Caco-2 (cell line): ENCODE measurements at regions not wholly inside any gene's neighbourhood (a gene's known extent, or its start where the extent isn't known, plus 50 kb on each side); places are given as distances from the start of the nearest gene placed in this dataset.

Experiments
- BruUV-seq: library from RNA; stranded (reverse); fragments of 400-500 nt; replicated peaks from 2 replicates; lab custom pipeline; 2021; lab: Mats Ljungman, UMichigan
- CTCF ChIA-PET: fragments of 300-600 bp; sonication (Branson Sonifier 250); formaldehyde crosslinking; loops from one replicate; lab custom pipeline; 2022; ENCODE audit warnings: antibody characterized with exemption; lab: Charles Lee
- POLR2A ChIA-PET: fragments of 300-600 bp; sonication (Branson Sonifier 250); formaldehyde crosslinking; loops from one replicate; lab custom pipeline; 2022; ENCODE audit warnings: antibody characterized with exemption; lab: Charles Lee
- DNase-seq, 2 experiments: peaks; one replicate each; pipeline versions ENCODE4 v3.0.0 to v3.0.0-alpha.2; 2020 to 2022
- H3K27me3 ChIP-seq: replicated peaks from 2 replicates; pipeline ENCODE4 v1.6.0; 2011; ENCODE audit warnings: low read length; ENCODE audit not compliant: control insufficient read depth, insufficient read depth
- H3K36me3 ChIP-seq: 2 replicates; pipeline ENCODE4 v1.5.1; 2011; ENCODE audit warnings: low read length; ENCODE audit not compliant: control insufficient read depth, insufficient read depth
- H3K4me1 ChIP-seq: fragments of 250-450 bp; sonication (Bioruptor Pico); 2 replicates; pipeline ENCODE4 v1.5.1; 2020; ENCODE audit warnings: mild to moderate bottlenecking
- H3K4me3 ChIP-seq: 2 replicates; pipeline ENCODE4 v1.5.1; 2011; ENCODE audit warnings: low read depth, mild to moderate bottlenecking, control low read depth, low read length
- H3K9me3 ChIP-seq: fragments of 250-450 bp; sonication (Bioruptor Pico); 2 replicates; pipeline ENCODE4 v1.5.1; 2020; ENCODE audit warnings: mild to moderate bottlenecking, moderate library complexity
- H3K27ac Mint-ChIP-seq: one replicate; pipeline ENCODE4 v1.8.0; 2022; ENCODE audit warnings: mixed read lengths; ENCODE audit not compliant: unreplicated experiment
- H3K27me3 Mint-ChIP-seq: one replicate; pipeline ENCODE4 v1.8.0; 2022; ENCODE audit warnings: mixed read lengths; ENCODE audit not compliant: insufficient read depth, unreplicated experiment
- H3K36me3 Mint-ChIP-seq: one replicate; pipeline ENCODE4 v1.8.0; 2022; ENCODE audit warnings: mild to moderate bottlenecking, mixed read lengths; ENCODE audit not compliant: insufficient read depth, unreplicated experiment
- H3K4me1 Mint-ChIP-seq: one replicate; pipeline ENCODE4 v1.8.0; 2022; ENCODE audit warnings: low read depth, mixed read lengths; ENCODE audit not compliant: unreplicated experiment
- H3K4me3 Mint-ChIP-seq: one replicate; pipeline ENCODE4 v1.8.0; 2022; ENCODE audit warnings: mild to moderate bottlenecking, moderate library complexity, mixed read lengths; ENCODE audit not compliant: unreplicated experiment
- H3K9me3 Mint-ChIP-seq: one replicate; pipeline ENCODE4 v1.8.0; 2022; ENCODE audit warnings: mixed read lengths; ENCODE audit not compliant: unreplicated experiment
- intact Hi-C: fragments of 100-400 bp; cut with micrococcal nuclease; formaldehyde crosslinking; loops from one replicate; pipeline ENCODE4 v1.10.0; 2022; ENCODE audit not compliant: unreplicated experiment
- TF ChIP-seq, protein P1 (sequence below), 2 experiments: fragments of 200-600 bp in 1 of 2; IDR thresholded peaks; 1 replicate in 1 of 2; 2 replicates in 1 of 2; pipeline versions ENCODE4 v1.5.1 to v1.8.0; 2011 to 2022; ENCODE audit warnings: antibody characterized with exemption in 1 of 2, control low read depth in 1 of 2, inconsistent platforms in 1 of 2, low read depth in 1 of 2, low read length in 1 of 2, mild to moderate bottlenecking in 1 of 2, moderate library complexity in 1 of 2; ENCODE audit not compliant: insufficient read depth in 1 of 2, severe bottlenecking in 1 of 2, unreplicated experiment in 1 of 2

GRCh38 chr5:164727012-164727411 lies 1221.6 kb downstream of the MAT2B start:
- DNase-seq = no peak
- H3K9me3 ChIP-seq = no peaks in the 10 kb centered on the region
- ChIA-PET POLR2A (no interaction called here), CTCF (no interaction called here)
- H3K4me3 ChIP-seq = no peak overlapping the region
- H3K4me3 Mint-ChIP-seq = no peak overlapping the region
- H3K36me3 Mint-ChIP-seq = no peaks in the 10 kb centered on the region
- H3K27me3 ChIP-seq = no peaks in the 10 kb centered on the region
- H3K27me3 Mint-ChIP-seq = no peaks in the 10 kb centered on the region
- intact Hi-C loops = no loop called here
- H3K9me3 Mint-ChIP-seq = no peaks in the 10 kb centered on the region
- no peaks in the 10 kb centered on the region for H3K36me3 ChIP-seq
- H3K27ac Mint-ChIP-seq = no peak overlapping the region
- no peaks in the 10 kb centered on the region for H3K4me1 Mint-ChIP-seq
- TF ChIP-seq, protein P1, sequence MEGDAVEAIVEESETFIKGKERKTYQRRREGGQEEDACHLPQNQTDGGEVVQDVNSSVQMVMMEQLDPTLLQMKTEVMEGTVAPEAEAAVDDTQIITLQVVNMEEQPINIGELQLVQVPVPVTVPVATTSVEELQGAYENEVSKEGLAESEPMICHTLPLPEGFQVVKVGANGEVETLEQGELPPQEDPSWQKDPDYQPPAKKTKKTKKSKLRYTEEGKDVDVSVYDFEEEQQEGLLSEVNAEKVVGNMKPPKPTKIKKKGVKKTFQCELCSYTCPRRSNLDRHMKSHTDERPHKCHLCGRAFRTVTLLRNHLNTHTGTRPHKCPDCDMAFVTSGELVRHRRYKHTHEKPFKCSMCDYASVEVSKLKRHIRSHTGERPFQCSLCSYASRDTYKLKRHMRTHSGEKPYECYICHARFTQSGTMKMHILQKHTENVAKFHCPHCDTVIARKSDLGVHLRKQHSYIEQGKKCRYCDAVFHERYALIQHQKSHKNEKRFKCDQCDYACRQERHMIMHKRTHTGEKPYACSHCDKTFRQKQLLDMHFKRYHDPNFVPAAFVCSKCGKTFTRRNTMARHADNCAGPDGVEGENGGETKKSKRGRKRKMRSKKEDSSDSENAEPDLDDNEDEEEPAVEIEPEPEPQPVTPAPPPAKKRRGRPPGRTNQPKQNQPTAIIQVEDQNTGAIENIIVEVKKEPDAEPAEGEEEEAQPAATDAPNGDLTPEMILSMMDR (IDR thresholded peaks at IDR 0.05; ENCODE audit: insufficient read depth in 1 of 2, low read depth in 1 of 2, low read length in 1 of 2, severe bottlenecking in 1 of 2, unreplicated experiment in 1 of 2) = no peak
- no TSS peak for BruUV-seq
- H3K4me1 ChIP-seq = no peaks in the 10 kb centered on the region

GRCh38 chr5:164728733-164729132 lies 1223.3 kb downstream of the MAT2B start:
- TF ChIP-seq, protein P1 (IDR thresholded peaks at IDR 0.05; ENCODE audit: insufficient read depth in 1 of 2, low read depth in 1 of 2, low read length in 1 of 2, severe bottlenecking in 1 of 2, unreplicated experiment in 1 of 2) = no peak
- H3K4me1 Mint-ChIP-seq = no peaks in the 10 kb centered on the region
- H3K4me1 ChIP-seq = no peaks in the 10 kb centered on the region
- no peak for DNase-seq
- no peaks in the 10 kb centered on the region for H3K9me3 Mint-ChIP-seq
- ChIA-PET POLR2A (no interaction called here), CTCF (no interaction called here)
- H3K9me3 ChIP-seq = no peaks in the 10 kb centered on the region
- no peak overlapping the region for H3K4me3 ChIP-seq
- no peak overlapping the region for H3K27ac Mint-ChIP-seq
- no peaks in the 10 kb centered on the region for H3K27me3 ChIP-seq
- H3K4me3 Mint-ChIP-seq = no peak overlapping the region
- no peaks in the 10 kb centered on the region for H3K36me3 ChIP-seq
- BruUV-seq = no TSS peak
- intact Hi-C loops = no loop called here
- no peaks in the 10 kb centered on the region for H3K36me3 Mint-ChIP-seq
- H3K27me3 Mint-ChIP-seq = no peaks in the 10 kb centered on the region

DNA sequence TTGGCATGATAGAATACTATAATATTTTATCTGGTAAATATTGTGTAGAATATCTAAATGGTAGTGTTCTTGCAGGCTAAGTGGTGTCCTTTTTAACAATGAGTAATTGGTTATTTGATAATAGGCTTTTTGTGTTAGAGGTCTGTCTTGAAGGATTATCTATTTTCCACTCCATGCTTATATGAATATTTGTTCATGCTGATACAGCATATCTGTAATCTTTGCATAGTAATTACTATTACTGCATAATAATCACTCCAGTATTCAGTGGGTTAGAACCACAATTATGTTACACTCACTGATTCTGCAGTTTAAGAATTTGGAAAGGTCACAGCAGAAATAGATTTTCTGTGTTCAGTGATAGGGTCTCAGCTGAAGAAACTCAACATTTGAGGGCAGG lies 1229.9 kb downstream of the MAT2B start:
- POLR2A ChIA-PET = no interaction called here
- Histone ChIP-seq H3K4me3 (no peak overlapping the region), H3K9me3 (0 out of 2 replicates have a peak, but pooled peaks cover 3% of the 10 kb centered on the region), H3K27me3 (no peaks in the 10 kb centered on the region), H3K4me1 (no peaks in the 10 kb centered on the region), H3K36me3 (no peaks in the 10 kb centered on the region)
- no peak overlapping the region for H3K27ac Mint-ChIP-seq
- no peak for DNase-seq
- H3K27me3 Mint-ChIP-seq = no peaks in the 10 kb centered on the region
- H3K9me3 Mint-ChIP-seq = no peaks in the 10 kb centered on the region
- CTCF ChIA-PET = no interaction called here
- TF ChIP-seq, protein P1 (IDR thresholded peaks at IDR 0.05; ENCODE audit: insufficient read depth in 1 of 2, low read depth in 1 of 2, low read length in 1 of 2, severe bottlenecking in 1 of 2, unreplicated experiment in 1 of 2) = no peak
- no peaks in the 10 kb centered on the region for H3K4me1 Mint-ChIP-seq
- intact Hi-C loops = no loop called here
- no peaks in the 10 kb centered on the region for H3K36me3 Mint-ChIP-seq
- H3K4me3 Mint-ChIP-seq = no peak overlapping the region
- no TSS peak for BruUV-seq
